Fibroblast of lung (primary cell): ENCODE measurements at regions not wholly inside any gene's neighbourhood (a gene's known extent, or its start where the extent isn't known, plus 50 kb on each side); places are given as distances from the start of the nearest gene placed in this dataset.
A peak's percentile ranks its signal among the peaks of the same experiment; 100 is the strongest.

Experiments used
- DNase-seq, 2 donors: peaks; one replicate each; pipeline versions ENCODE4 v3.0.0 to v3.0.0-alpha.2; 2010; ENCODE audit warnings: low read depth in 2 of 2
- H2AFZ ChIP-seq: 2 replicates; pipeline ENCODE4 v1.5.1; 2012; ENCODE audit warnings: low read length, control low read depth, inconsistent platforms
- H3K27ac ChIP-seq: 2 replicates; pipeline ENCODE4 v1.5.1; 2011; ENCODE audit warnings: low read length, control low read depth; ENCODE audit not compliant: insufficient read depth
- H3K27me3 ChIP-seq: 2 replicates; pipeline ENCODE4 v1.5.1; 2011; ENCODE audit warnings: mild to moderate bottlenecking, low read length; ENCODE audit not compliant: control insufficient read depth, insufficient read depth
- H3K36me3 ChIP-seq: 2 replicates; pipeline ENCODE4 v1.5.1; 2011; ENCODE audit warnings: low read length; ENCODE audit not compliant: control insufficient read depth, insufficient read depth
- H3K4me1 ChIP-seq: 2 replicates; pipeline ENCODE4 v1.5.1; 2011; ENCODE audit warnings: low read length; ENCODE audit not compliant: control insufficient read depth, insufficient read depth; ENCODE audit errors: extremely low read depth
- H3K4me2 ChIP-seq: 2 replicates; pipeline ENCODE4 v1.5.1; 2011; ENCODE audit warnings: low read length, control low read depth; ENCODE audit not compliant: insufficient read depth; ENCODE audit errors: extremely low read depth
- H3K4me3 ChIP-seq, 4 experiments: fragments of 200-600 bp in 1 of 4; sonication (generic) in 1 of 4; replicated peaks in 1 of 4; 2 replicates each; pipeline ENCODE4 v1.5.1; 2011 to 2016; ENCODE audit warnings: low read length in 4 of 4, low read depth in 3 of 4, mild to moderate bottlenecking in 3 of 4, control low read depth in 2 of 4, inconsistent platforms in 1 of 4, mixed read lengths in 1 of 4; ENCODE audit not compliant: insufficient read depth in 1 of 4; ENCODE audit errors: control extremely low read depth in 1 of 4
- H3K79me2 ChIP-seq: 2 replicates; pipeline ENCODE4 v1.5.1; 2012; ENCODE audit warnings: mild to moderate bottlenecking, low read length, inconsistent platforms; ENCODE audit not compliant: control insufficient read depth, insufficient read depth
- H3K9ac ChIP-seq: 2 replicates; pipeline ENCODE4 v1.5.1; 2011; ENCODE audit warnings: mild to moderate bottlenecking, low read length, control low read depth; ENCODE audit not compliant: insufficient read depth
- H3K9me3 ChIP-seq: 2 replicates; pipeline ENCODE4 v1.5.1; 2012; ENCODE audit warnings: low read depth, low read length; ENCODE audit not compliant: control insufficient read depth, insufficient read depth
- H4K20me1 ChIP-seq: 2 replicates; pipeline ENCODE4 v1.5.1; 2011; ENCODE audit warnings: low read length; ENCODE audit not compliant: control insufficient read depth, insufficient read depth; ENCODE audit errors: extremely low read depth
- EZH2 ChIP-seq: IDR thresholded peaks from 2 replicates; pipeline ENCODE4 v1.5.1; 2012; ENCODE audit warnings: low read length, control low read depth, mild to moderate bottlenecking; ENCODE audit errors: missing control alignments
- TF ChIP-seq, protein P1 (sequence below), 2 donors: IDR thresholded peaks in 1 of 2; conservative IDR thresholded peaks in 1 of 2; 1 replicate in 1 of 2; 2 replicates in 1 of 2; pipeline ENCODE4 v1.5.1; 2011 to 2012; ENCODE audit warnings: low read length in 2 of 2, control low read depth in 1 of 2, inconsistent platforms in 1 of 2, low read depth in 1 of 2, mild to moderate bottlenecking in 1 of 2

GRCh38 chr4:56200275-56200674 is 187.0 kb downstream of the AASDH start:
- no peak overlapping the region for H2AFZ ChIP-seq

DNA sequence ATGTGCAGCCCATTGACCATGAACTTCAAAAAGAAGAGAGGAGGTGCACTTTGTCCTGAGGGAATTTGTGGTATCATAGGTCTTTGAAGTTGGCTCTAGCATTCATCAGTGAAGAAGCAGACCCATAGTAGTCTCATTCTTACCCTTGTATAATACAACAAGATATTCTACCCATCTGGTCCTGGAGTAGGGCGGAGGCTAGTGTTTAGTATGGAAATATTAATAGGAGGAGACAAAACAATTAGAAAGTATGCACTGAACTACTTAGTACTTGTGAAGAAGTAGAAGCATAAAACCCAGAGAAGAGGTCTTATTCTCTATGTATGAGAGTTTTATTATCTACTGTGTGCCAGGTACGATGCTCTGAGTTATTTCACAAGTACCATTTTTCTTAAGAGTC is 189.0 kb downstream of the AASDH start:
- TF ChIP-seq, protein P1, sequence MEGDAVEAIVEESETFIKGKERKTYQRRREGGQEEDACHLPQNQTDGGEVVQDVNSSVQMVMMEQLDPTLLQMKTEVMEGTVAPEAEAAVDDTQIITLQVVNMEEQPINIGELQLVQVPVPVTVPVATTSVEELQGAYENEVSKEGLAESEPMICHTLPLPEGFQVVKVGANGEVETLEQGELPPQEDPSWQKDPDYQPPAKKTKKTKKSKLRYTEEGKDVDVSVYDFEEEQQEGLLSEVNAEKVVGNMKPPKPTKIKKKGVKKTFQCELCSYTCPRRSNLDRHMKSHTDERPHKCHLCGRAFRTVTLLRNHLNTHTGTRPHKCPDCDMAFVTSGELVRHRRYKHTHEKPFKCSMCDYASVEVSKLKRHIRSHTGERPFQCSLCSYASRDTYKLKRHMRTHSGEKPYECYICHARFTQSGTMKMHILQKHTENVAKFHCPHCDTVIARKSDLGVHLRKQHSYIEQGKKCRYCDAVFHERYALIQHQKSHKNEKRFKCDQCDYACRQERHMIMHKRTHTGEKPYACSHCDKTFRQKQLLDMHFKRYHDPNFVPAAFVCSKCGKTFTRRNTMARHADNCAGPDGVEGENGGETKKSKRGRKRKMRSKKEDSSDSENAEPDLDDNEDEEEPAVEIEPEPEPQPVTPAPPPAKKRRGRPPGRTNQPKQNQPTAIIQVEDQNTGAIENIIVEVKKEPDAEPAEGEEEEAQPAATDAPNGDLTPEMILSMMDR (conservative IDR thresholded peaks at IDR 0.05 in 1 of 2, IDR thresholded peaks at IDR 0.05 in 1 of 2; ENCODE audit: low read depth in 1 of 2, low read length in 2 of 2): no peak
- TF ChIP-seq EZH2: no peak
- no peaks in the 10 kb centered on the region for H3K9me3 ChIP-seq

More at GRCh38 chr4:56200275-56200674, 187.0 kb downstream of the AASDH start:
- Histone ChIP-seq H3K27me3 (no peaks in the 10 kb centered on the region), H3K9me3 (no peaks in the 10 kb centered on the region), H3K36me3 (no peaks in the 10 kb centered on the region), H3K9ac (no peak overlapping the region), H3K4me2 (no peak overlapping the region), H3K79me2 (no peaks in the 10 kb centered on the region), H4K20me1 (no peaks in the 10 kb centered on the region), H3K4me3 (no peak overlapping the region), H3K27ac (no peak overlapping the region), H3K4me1 (no peaks in the 10 kb centered on the region)
- no peak for TF ChIP-seq EZH2
- TF ChIP-seq, protein P1 (conservative IDR thresholded peaks at IDR 0.05 in 1 of 2, IDR thresholded peaks at IDR 0.05 in 1 of 2; ENCODE audit: low read depth in 1 of 2, low read length in 2 of 2): no peak
- peak in 1 of 2 donors; percentile 26 for DNase-seq

DNA sequence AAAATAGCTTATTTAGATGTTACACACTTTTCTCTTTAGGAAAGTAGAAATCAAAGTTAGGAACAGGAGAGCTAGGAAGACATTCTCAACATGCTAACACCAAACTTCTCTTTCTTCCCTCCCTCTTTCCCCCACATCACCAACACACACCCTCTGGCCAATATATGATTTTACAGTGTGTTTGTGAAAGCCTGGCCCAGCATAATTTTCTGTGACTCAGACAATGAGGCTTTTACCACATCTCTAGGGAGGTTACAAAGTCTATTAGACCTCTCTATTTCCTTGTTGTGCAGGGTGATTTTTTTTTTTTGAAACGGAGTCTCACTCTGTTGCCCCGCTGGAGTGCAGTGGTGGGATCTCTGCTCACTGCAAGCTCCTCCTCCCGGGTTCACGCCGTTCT is 189.9 kb downstream of the AASDH start:
- Histone ChIP-seq H3K36me3 (no peaks in the 10 kb centered on the region), H3K9me3 (no peaks in the 10 kb centered on the region), H3K4me2 (no peak overlapping the region), H2AFZ (no peak overlapping the region), H3K4me1 (no peaks in the 10 kb centered on the region), H3K79me2 (no peaks in the 10 kb centered on the region), H4K20me1 (no peaks in the 10 kb centered on the region), H3K27me3 (no peaks in the 10 kb centered on the region), H3K9ac (no peak overlapping the region), H3K27ac (no peak overlapping the region), H3K4me3 (no peak overlapping the region)
- TF ChIP-seq EZH2: no peak
- TF ChIP-seq, protein P1 (conservative IDR thresholded peaks at IDR 0.05 in 1 of 2, IDR thresholded peaks at IDR 0.05 in 1 of 2; ENCODE audit: low read depth in 1 of 2, low read length in 2 of 2): no peak
- peak in 1 of 2 donors; percentile 51 for DNase-seq

More for the DNA sequence above, 189.0 kb downstream of the AASDH start:
- no peak overlapping the region for H3K27ac ChIP-seq
- no peaks in the 10 kb centered on the region for H3K36me3 ChIP-seq
- no peaks in the 10 kb centered on the region for H3K4me1 ChIP-seq
- H3K9ac ChIP-seq: no peak overlapping the region
- no peak overlapping the region for H3K4me2 ChIP-seq
- no peak overlapping the region for H3K4me3 ChIP-seq
- no peaks in the 10 kb centered on the region for H4K20me1 ChIP-seq
- no peak for DNase-seq
- H3K79me2 ChIP-seq: no peaks in the 10 kb centered on the region
- no peaks in the 10 kb centered on the region for H3K27me3 ChIP-seq
- no peak overlapping the region for H2AFZ ChIP-seq
